ENCODE measurements at regions not wholly inside any gene's neighbourhood (a gene's known extent, or its start where the extent isn't known, plus 50 kb on each side); places are given as distances from the start of the nearest gene placed in this dataset.

- no peaks in the 10 kb centered on the region for H3K36me3 ChIP-seq (ENCODE audit: insufficient read depth, low read length)
- H3K27ac ChIP-seq (ENCODE audit: low read depth, low read length), result no peak overlapping the region
- no peak overlapping the region for H3K9ac ChIP-seq (ENCODE audit: low read depth, low read length)
- H3K4me1 ChIP-seq (ENCODE audit: insufficient read depth, low read length), result no peaks in the 10 kb centered on the region
- no peaks in the 10 kb centered on the region for H3K27me3 ChIP-seq (ENCODE audit: insufficient read depth, low read length)
- WGBS, result 95% methylated on average over 1 of the region's 1 CpG
- peaks cover 9% of the 10 kb centered on the region; the same call in 1 of the 2 replicates for H3K9me3 ChIP-seq (ENCODE audit: insufficient read depth, low read depth, low read length)
- H3K4me3 ChIP-seq (ENCODE audit: low read length), result no peak overlapping the region
Measured at GRCh38 chr13:73748404-73748803, 385.8 kb downstream of the KLF12 start.

GRCh38 chr13:73745190-73745589 is 389.0 kb downstream of the KLF12 start:
- Histone ChIP-seq H3K9ac (ENCODE audit: low read depth, low read length) (no peak overlapping the region), H3K27ac (ENCODE audit: low read depth, low read length) (no peak overlapping the region), H3K9me3 (ENCODE audit: insufficient read depth, low read depth, low read length) (peaks cover 9% of the 10 kb centered on the region; the same call in 1 of the 2 replicates), H3K4me1 (ENCODE audit: insufficient read depth, low read length) (peaks cover 6% of the 10 kb centered on the region; the same call in 1 of the 2 replicates), H3K4me3 (ENCODE audit: low read length) (no peak overlapping the region), H3K27me3 (ENCODE audit: insufficient read depth, low read length) (no peaks in the 10 kb centered on the region), H3K36me3 (ENCODE audit: insufficient read depth, low read length) (no peaks in the 10 kb centered on the region)
- 100% methylated on average over 2 of the region's 2 CpGs for WGBS

- H3K36me3 ChIP-seq (ENCODE audit: insufficient read depth, low read length), result no peaks in the 10 kb centered on the region
- H3K4me1 ChIP-seq (ENCODE audit: insufficient read depth, low read length), result peaks cover 6% of the 10 kb centered on the region; the same call in 1 of the 2 replicates
- peaks cover 2% of the 10 kb centered on the region; the same call in 1 of the 2 replicates for H3K9me3 ChIP-seq (ENCODE audit: insufficient read depth, low read depth, low read length)
- H3K4me3 ChIP-seq (ENCODE audit: low read length), result no peak overlapping the region
- H3K27me3 ChIP-seq (ENCODE audit: insufficient read depth, low read length), result no peaks in the 10 kb centered on the region
- H3K27ac ChIP-seq (ENCODE audit: low read depth, low read length), result no peak overlapping the region
- over 99% methylated on average over 4 of the region's 4 CpGs for WGBS
- no peak overlapping the region for H3K9ac ChIP-seq (ENCODE audit: low read depth, low read length)
Measured at GRCh38 chr13:73742982-73743381, 391.2 kb downstream of the KLF12 start.

DNA sequence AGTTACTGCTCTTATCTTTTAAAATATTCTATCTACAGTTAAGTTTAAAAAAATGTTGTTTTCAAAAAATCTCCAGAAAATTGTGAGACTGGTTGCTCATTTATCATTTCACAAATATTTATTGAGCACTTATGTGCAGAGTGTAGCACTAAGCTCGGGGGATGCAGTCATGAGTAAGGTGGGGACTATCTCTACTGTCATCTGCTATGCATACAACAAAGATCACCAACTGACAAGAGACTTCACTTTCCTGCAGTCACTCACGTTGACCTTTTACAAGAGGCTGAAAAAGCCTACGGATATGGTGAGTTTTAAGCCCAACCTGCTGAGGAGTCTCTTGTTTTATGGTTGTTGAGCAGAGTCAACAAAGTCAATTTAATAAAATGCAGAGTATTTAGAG is 392.5 kb downstream of the KLF12 start:
- Histone ChIP-seq H3K9me3 (ENCODE audit: insufficient read depth, low read depth, low read length) (no peaks in the 10 kb centered on the region), H3K4me1 (ENCODE audit: insufficient read depth, low read length) (peaks cover 9% of the 10 kb centered on the region; the same call in 1 of the 2 replicates), H3K27me3 (ENCODE audit: insufficient read depth, low read length) (no peaks in the 10 kb centered on the region), H3K27ac (ENCODE audit: low read depth, low read length) (no peak overlapping the region), H3K9ac (ENCODE audit: low read depth, low read length) (no peak overlapping the region), H3K4me3 (ENCODE audit: low read length) (no peak overlapping the region), H3K36me3 (ENCODE audit: insufficient read depth, low read length) (no peaks in the 10 kb centered on the region)
- 50% methylated on average over 2 of the region's 3 CpGs for WGBS

GRCh38 chr13:73741111-73741510 is 393.1 kb downstream of the KLF12 start:
- Histone ChIP-seq H3K4me1 (ENCODE audit: insufficient read depth, low read length) (peaks cover 9% of the 10 kb centered on the region; the same call in 1 of the 2 replicates), H3K9me3 (ENCODE audit: insufficient read depth, low read depth, low read length) (no peaks in the 10 kb centered on the region), H3K9ac (ENCODE audit: low read depth, low read length) (no peak overlapping the region), H3K27me3 (ENCODE audit: insufficient read depth, low read length) (no peaks in the 10 kb centered on the region), H3K27ac (ENCODE audit: low read depth, low read length) (no peak overlapping the region), H3K36me3 (ENCODE audit: insufficient read depth, low read length) (no peaks in the 10 kb centered on the region), H3K4me3 (ENCODE audit: low read length) (no peak overlapping the region)
- WGBS, result 73% methylated on average over 8 of the region's 8 CpGs

DNA sequence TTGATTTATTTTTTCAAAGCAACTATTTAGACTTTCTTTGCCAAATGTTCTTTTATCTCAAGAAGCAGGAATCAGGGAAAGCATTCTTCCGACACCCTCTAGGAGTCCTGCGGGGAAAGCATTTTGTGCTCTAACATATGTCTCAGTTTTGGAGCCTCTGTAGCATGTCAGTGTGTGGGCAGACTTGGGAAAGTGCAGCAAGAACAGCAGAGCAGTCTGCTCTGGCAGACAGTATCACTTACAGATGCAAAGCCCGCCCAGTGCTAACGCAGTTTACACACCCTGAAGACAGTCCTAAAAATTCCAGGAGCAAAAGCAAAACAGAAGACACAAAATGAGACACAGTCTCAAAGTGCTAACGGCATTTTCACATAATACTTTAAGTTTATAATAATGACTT is 393.5 kb downstream of the KLF12 start:
- Histone ChIP-seq H3K4me3 (ENCODE audit: low read length) (no peak overlapping the region), H3K27ac (ENCODE audit: low read depth, low read length) (no peak overlapping the region), H3K27me3 (ENCODE audit: insufficient read depth, low read length) (no peaks in the 10 kb centered on the region), H3K36me3 (ENCODE audit: insufficient read depth, low read length) (no peaks in the 10 kb centered on the region), H3K9me3 (ENCODE audit: insufficient read depth, low read depth, low read length) (no peaks in the 10 kb centered on the region), H3K9ac (ENCODE audit: low read depth, low read length) (no peak overlapping the region), H3K4me1 (ENCODE audit: insufficient read depth, low read length) (peaks cover 9% of the 10 kb centered on the region; the same call in 1 of the 2 replicates)
- WGBS, result 91% methylated on average over 4 of the region's 5 CpGs

- H3K36me3 ChIP-seq (ENCODE audit: insufficient read depth, low read length), result no peaks in the 10 kb centered on the region
- H3K27me3 ChIP-seq (ENCODE audit: insufficient read depth, low read length), result no peaks in the 10 kb centered on the region
- H3K4me1 ChIP-seq (ENCODE audit: insufficient read depth, low read length), result peaks cover 9% of the 10 kb centered on the region; the same call in 1 of the 2 replicates
- H3K9me3 ChIP-seq (ENCODE audit: insufficient read depth, low read depth, low read length), result no peaks in the 10 kb centered on the region
- H3K27ac ChIP-seq (ENCODE audit: low read depth, low read length), result no peak overlapping the region
- no peak overlapping the region for H3K4me3 ChIP-seq (ENCODE audit: low read length)
- H3K9ac ChIP-seq (ENCODE audit: low read depth, low read length), result no peak overlapping the region
- WGBS, result 80% methylated on average over 1 of the region's 1 CpG
Measured at GRCh38 chr13:73739394-73739793, 394.8 kb downstream of the KLF12 start.

DNA sequence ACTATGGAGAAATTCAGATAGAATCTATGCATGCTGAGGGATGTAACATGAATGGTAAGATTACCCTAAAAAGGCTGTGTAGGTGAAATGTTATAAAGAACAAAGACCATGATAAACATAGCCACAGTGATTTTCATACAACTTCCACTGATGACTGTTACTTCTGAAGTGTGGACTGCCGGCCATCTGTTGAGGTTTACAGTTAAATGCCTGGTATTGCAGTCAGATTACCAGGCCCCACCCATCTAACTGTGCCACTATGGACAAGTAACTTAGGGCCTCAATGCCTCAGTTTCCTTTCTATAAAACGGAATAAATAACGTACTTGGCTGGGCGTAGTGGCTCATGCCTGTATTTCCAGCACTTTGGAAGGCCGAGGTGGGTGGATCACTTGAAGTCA is 395.6 kb downstream of the KLF12 start:
- H3K4me3 ChIP-seq (ENCODE audit: low read length), result no peak overlapping the region
- WGBS, result 96% methylated on average over 5 of the region's 5 CpGs
- H3K27me3 ChIP-seq (ENCODE audit: insufficient read depth, low read length), result no peaks in the 10 kb centered on the region
- H3K9me3 ChIP-seq (ENCODE audit: insufficient read depth, low read depth, low read length), result no peaks in the 10 kb centered on the region
- peaks cover 9% of the 10 kb centered on the region; the same call in 1 of the 2 replicates for H3K4me1 ChIP-seq (ENCODE audit: insufficient read depth, low read length)
- no peaks in the 10 kb centered on the region for H3K36me3 ChIP-seq (ENCODE audit: insufficient read depth, low read length)
- H3K27ac ChIP-seq (ENCODE audit: low read depth, low read length), result no peak overlapping the region
- H3K9ac ChIP-seq (ENCODE audit: low read depth, low read length), result no peak overlapping the region

GRCh38 chr13:73737214-73737613 is 397.0 kb downstream of the KLF12 start:
- 89% methylated on average over 1 of the region's 2 CpGs for WGBS
- Histone ChIP-seq H3K4me1 (ENCODE audit: insufficient read depth, low read length) (peaks cover 9% of the 10 kb centered on the region; the same call in 1 of the 2 replicates), H3K27me3 (ENCODE audit: insufficient read depth, low read length) (no peaks in the 10 kb centered on the region), H3K27ac (ENCODE audit: low read depth, low read length) (no peak overlapping the region), H3K36me3 (ENCODE audit: insufficient read depth, low read length) (no peaks in the 10 kb centered on the region), H3K9me3 (ENCODE audit: insufficient read depth, low read depth, low read length) (no peaks in the 10 kb centered on the region), H3K4me3 (ENCODE audit: low read length) (no peak overlapping the region), H3K9ac (ENCODE audit: low read depth, low read length) (no peak overlapping the region)

DNA sequence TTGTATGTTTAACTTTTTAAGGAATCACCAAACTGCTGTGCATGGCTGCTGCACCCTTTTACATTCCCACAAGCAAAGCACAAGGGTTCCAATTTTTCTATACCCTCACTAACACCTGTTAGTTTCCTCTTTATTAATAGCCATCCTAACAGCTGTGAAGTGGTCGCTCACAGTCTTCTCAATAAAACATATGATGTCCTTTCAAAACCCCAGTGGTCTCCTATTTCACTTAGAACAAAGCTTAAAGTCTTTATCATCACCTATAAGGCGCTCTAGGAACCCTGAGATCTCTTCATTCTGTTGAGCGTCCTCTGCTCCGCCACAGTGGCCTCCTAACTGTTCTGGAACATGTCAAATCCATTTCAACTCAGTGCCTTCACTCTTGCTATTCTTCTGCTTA is 400.5 kb downstream of the KLF12 start:
- peaks cover 18% of the 10 kb centered on the region; the same call in 1 of the 2 replicates for H3K4me1 ChIP-seq (ENCODE audit: insufficient read depth, low read length)
- H3K27me3 ChIP-seq (ENCODE audit: insufficient read depth, low read length), result no peaks in the 10 kb centered on the region
- no peak overlapping the region for H3K9ac ChIP-seq (ENCODE audit: low read depth, low read length)
- H3K4me3 ChIP-seq (ENCODE audit: low read length), result no peak overlapping the region
- H3K36me3 ChIP-seq (ENCODE audit: insufficient read depth, low read length), result no peaks in the 10 kb centered on the region
- no peak overlapping the region for H3K27ac ChIP-seq (ENCODE audit: low read depth, low read length)
- WGBS, result 94% methylated on average over 4 of the region's 4 CpGs
- H3K9me3 ChIP-seq (ENCODE audit: insufficient read depth, low read depth, low read length), result no peaks in the 10 kb centered on the region

DNA sequence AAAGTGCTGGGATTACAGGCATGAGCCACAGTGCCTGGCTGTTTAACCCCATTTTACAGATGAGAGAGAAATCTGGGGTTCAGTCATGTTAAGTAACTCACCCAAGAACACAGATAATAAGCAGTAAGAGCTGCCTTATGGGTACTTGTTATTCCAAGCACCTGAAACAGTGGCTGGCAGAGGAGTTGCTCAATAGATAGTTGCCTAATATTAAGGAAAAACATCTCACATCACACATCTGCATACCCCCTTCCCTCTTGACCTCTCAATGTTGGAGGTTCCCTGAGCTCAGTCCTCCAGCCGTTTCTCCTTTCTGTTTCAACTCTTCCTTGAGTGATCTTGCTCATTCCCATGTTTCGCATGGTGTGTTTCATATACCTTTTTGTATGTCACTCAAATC is 401.9 kb downstream of the KLF12 start:
- H3K27ac ChIP-seq (ENCODE audit: low read depth, low read length), result no peak overlapping the region
- no peaks in the 10 kb centered on the region for H3K27me3 ChIP-seq (ENCODE audit: insufficient read depth, low read length)

GRCh38 chr13:73731564-73731963 is 402.6 kb downstream of the KLF12 start:
- Histone ChIP-seq H3K9me3 (ENCODE audit: insufficient read depth, low read depth, low read length) (no peaks in the 10 kb centered on the region), H3K27ac (ENCODE audit: low read depth, low read length) (no peak overlapping the region), H3K4me3 (ENCODE audit: low read length) (no peak overlapping the region), H3K4me1 (ENCODE audit: insufficient read depth, low read length) (peaks cover 15% of the 10 kb centered on the region; the same call in 1 of the 2 replicates), H3K36me3 (ENCODE audit: insufficient read depth, low read length) (no peaks in the 10 kb centered on the region), H3K9ac (ENCODE audit: low read depth, low read length) (no peak overlapping the region), H3K27me3 (ENCODE audit: insufficient read depth, low read length) (no peaks in the 10 kb centered on the region)

More for the DNA sequence above, 401.9 kb downstream of the KLF12 start:
- peaks cover 18% of the 10 kb centered on the region; the same call in 1 of the 2 replicates for H3K4me1 ChIP-seq (ENCODE audit: insufficient read depth, low read length)
- H3K9ac ChIP-seq (ENCODE audit: low read depth, low read length), result no peak overlapping the region
- no peak overlapping the region for H3K4me3 ChIP-seq (ENCODE audit: low read length)
- no peaks in the 10 kb centered on the region for H3K9me3 ChIP-seq (ENCODE audit: insufficient read depth, low read depth, low read length)
- WGBS, result 92% methylated on average over 2 of the region's 2 CpGs
- no peaks in the 10 kb centered on the region for H3K36me3 ChIP-seq (ENCODE audit: insufficient read depth, low read length)

Data from HUES64 (cell line).